ENCODE measurements at regions not wholly inside any gene's neighbourhood (a gene's known extent, or its start where the extent isn't known, plus 50 kb on each side); places are given as distances from the start of the nearest gene placed in this dataset.

GRCh38 chr14:26835979-26836570 is 238.2 kb upstream of the NOVA1 start:
- TF ChIP-seq, protein P1, sequence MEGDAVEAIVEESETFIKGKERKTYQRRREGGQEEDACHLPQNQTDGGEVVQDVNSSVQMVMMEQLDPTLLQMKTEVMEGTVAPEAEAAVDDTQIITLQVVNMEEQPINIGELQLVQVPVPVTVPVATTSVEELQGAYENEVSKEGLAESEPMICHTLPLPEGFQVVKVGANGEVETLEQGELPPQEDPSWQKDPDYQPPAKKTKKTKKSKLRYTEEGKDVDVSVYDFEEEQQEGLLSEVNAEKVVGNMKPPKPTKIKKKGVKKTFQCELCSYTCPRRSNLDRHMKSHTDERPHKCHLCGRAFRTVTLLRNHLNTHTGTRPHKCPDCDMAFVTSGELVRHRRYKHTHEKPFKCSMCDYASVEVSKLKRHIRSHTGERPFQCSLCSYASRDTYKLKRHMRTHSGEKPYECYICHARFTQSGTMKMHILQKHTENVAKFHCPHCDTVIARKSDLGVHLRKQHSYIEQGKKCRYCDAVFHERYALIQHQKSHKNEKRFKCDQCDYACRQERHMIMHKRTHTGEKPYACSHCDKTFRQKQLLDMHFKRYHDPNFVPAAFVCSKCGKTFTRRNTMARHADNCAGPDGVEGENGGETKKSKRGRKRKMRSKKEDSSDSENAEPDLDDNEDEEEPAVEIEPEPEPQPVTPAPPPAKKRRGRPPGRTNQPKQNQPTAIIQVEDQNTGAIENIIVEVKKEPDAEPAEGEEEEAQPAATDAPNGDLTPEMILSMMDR (optimal IDR thresholded peaks at IDR 0.05 in 1 of 3, IDR thresholded peaks at IDR 0.05 in 1 of 3, conservative IDR thresholded peaks at IDR 0.05 in 1 of 3; ENCODE audit: extremely low read depth in 1 of 3, insufficient read depth in 2 of 3, low read length in 3 of 3) = no peak
- no peak for TF ChIP-seq EZH2 (IDR thresholded peaks at IDR 0.05; ENCODE audit: low read length)

Data from keratinocyte (primary cell).